ENCODE measurements at regions not wholly inside any gene's neighbourhood (a gene's known extent, or its start where the extent isn't known, plus 50 kb on each side); places are given as distances from the start of the nearest gene placed in this dataset.
A peak's percentile ranks its signal among the peaks of the same experiment; 100 is the strongest.

DNA sequence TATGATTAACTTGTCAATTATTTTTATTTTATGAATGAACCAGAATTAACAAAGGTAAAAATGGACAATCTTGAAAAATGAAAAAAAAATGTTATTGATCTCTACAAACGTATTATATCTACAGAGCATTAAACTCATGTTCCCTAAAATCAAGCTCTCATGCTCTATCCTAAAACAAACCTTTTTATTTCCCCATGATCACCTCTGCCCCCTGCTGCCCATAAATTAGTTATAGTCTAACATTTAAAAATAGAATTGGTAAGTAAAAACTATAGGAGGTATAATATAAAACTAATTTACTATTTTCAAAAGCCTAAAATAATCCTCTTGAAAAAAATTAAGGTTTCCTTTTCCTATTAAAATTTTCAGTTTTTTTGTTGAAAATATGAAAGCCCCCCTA lies 168.0 kb upstream of the POU5F2 start:
- H3K4me3 ChIP-seq: no peak overlapping the region
- no peak for DNase-seq
- no peaks in the 10 kb centered on the region for H3K27me3 ChIP-seq
- TF ChIP-seq, protein P1, sequence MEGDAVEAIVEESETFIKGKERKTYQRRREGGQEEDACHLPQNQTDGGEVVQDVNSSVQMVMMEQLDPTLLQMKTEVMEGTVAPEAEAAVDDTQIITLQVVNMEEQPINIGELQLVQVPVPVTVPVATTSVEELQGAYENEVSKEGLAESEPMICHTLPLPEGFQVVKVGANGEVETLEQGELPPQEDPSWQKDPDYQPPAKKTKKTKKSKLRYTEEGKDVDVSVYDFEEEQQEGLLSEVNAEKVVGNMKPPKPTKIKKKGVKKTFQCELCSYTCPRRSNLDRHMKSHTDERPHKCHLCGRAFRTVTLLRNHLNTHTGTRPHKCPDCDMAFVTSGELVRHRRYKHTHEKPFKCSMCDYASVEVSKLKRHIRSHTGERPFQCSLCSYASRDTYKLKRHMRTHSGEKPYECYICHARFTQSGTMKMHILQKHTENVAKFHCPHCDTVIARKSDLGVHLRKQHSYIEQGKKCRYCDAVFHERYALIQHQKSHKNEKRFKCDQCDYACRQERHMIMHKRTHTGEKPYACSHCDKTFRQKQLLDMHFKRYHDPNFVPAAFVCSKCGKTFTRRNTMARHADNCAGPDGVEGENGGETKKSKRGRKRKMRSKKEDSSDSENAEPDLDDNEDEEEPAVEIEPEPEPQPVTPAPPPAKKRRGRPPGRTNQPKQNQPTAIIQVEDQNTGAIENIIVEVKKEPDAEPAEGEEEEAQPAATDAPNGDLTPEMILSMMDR (IDR thresholded peaks at IDR 0.05): no peak
- H3K4me1 ChIP-seq: no peaks in the 10 kb centered on the region
- no peak overlapping the region for H3K27ac ChIP-seq
- H3K9me3 ChIP-seq: no peaks in the 10 kb centered on the region
- H3K36me3 ChIP-seq: no peaks in the 10 kb centered on the region
- H3K9ac ChIP-seq (ENCODE audit: low read depth in 2 of 2, low read length in 2 of 2): no peak overlapping the region
- intact Hi-C loops (cut with DNase I): no loop called here

DNA sequence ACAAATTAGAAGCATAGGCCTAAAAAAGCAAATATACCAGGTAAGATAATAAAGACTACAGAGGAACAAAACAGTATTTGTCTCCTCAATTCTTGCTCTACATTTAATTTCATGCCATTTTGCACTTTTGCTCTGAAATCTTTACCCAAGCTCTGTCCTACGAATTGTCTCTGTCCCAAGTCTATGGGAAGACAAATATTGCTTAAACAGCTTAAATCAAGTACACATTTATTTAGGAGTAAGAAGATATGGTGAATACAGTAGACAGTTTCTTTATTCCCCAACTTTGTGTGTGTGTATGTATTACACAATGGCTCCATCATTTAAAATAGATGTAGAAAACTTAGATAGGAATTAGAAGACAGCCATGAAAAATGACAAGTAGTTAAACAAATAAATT lies 163.5 kb upstream of the POU5F2 start:
- no peaks in the 10 kb centered on the region for H3K27me3 ChIP-seq
- no peak overlapping the region for H3K4me3 ChIP-seq
- no peak overlapping the region for H3K9ac ChIP-seq (ENCODE audit: low read depth in 2 of 2, low read length in 2 of 2)
- TF ChIP-seq, protein P1 (IDR thresholded peaks at IDR 0.05): no peak
- no peaks in the 10 kb centered on the region for H3K9me3 ChIP-seq
- no peak for DNase-seq
- no peak overlapping the region for H3K27ac ChIP-seq
- H3K4me1 ChIP-seq: no peaks in the 10 kb centered on the region
- intact Hi-C loops (cut with DNase I): no loop called here
- H3K36me3 ChIP-seq: no peaks in the 10 kb centered on the region

DNA sequence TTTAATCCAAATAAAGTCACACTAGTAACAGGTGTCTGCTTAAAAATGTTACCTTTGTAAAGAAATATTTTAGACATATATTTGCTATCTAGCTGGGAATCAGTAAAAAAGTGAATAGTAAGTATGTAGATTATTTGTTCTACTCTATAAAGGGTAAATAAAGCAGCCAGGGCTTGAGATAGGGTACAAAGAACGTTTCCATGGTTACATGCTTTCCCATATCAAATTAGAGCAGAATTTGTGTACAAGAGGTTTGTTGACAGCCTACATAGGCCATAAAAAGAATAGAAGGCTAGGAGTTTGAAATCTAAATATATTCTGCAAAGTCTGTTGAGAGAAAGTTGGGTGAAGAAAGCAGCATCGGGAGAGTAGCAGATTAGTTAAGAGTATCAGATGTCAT lies 160.9 kb upstream of the POU5F2 start:
- Histone ChIP-seq H3K27me3 (no peaks in the 10 kb centered on the region), H3K9ac (ENCODE audit: low read depth in 2 of 2, low read length in 2 of 2) (no peak overlapping the region), H3K36me3 (no peaks in the 10 kb centered on the region), H3K9me3 (no peaks in the 10 kb centered on the region), H3K4me1 (no peaks in the 10 kb centered on the region), H3K4me3 (no peak overlapping the region), H3K27ac (no peak overlapping the region)
- TF ChIP-seq, protein P1 (IDR thresholded peaks at IDR 0.05): no peak
- DNase-seq: no peak
- intact Hi-C loops (cut with DNase I): no loop called here

DNA sequence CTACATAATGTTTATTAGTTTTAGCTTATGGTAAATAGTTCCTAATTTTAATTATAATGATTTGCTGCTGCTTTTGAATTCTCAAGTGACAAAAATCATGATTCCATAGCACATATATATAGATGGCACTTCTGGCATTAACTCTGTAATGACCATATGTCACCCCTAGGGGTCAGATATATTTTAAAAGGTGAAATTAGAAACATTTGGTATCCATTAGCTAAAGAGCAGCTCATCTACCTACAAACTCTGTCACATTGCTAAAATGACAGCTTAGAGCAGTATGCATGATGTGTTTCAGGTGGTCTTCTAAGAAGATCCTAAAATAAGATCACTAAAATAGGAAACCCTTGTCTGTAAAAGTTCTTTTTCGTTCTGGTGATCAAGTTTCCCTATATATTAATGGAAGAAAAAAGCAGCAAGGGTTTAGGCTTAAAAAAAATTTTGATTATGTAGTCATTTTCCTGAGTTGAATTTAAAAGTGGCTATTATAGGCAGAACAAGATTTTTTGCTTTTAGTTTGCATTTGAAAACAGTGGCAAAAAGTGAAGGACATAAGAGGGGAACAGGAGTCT lies 157.7 kb upstream of the POU5F2 start:
- no peak for DNase-seq
- no peak overlapping the region for H3K27ac ChIP-seq
- no peak overlapping the region for H3K4me3 ChIP-seq
- H3K36me3 ChIP-seq: no peaks in the 10 kb centered on the region
- H3K9me3 ChIP-seq: no peaks in the 10 kb centered on the region
- no peaks in the 10 kb centered on the region for H3K4me1 ChIP-seq
- intact Hi-C loops (cut with DNase I): no loop called here
- H3K27me3 ChIP-seq: no peaks in the 10 kb centered on the region
- H3K9ac ChIP-seq (ENCODE audit: low read depth in 2 of 2, low read length in 2 of 2): no peak overlapping the region
- TF ChIP-seq, protein P1 (IDR thresholded peaks at IDR 0.05): no peak

DNA sequence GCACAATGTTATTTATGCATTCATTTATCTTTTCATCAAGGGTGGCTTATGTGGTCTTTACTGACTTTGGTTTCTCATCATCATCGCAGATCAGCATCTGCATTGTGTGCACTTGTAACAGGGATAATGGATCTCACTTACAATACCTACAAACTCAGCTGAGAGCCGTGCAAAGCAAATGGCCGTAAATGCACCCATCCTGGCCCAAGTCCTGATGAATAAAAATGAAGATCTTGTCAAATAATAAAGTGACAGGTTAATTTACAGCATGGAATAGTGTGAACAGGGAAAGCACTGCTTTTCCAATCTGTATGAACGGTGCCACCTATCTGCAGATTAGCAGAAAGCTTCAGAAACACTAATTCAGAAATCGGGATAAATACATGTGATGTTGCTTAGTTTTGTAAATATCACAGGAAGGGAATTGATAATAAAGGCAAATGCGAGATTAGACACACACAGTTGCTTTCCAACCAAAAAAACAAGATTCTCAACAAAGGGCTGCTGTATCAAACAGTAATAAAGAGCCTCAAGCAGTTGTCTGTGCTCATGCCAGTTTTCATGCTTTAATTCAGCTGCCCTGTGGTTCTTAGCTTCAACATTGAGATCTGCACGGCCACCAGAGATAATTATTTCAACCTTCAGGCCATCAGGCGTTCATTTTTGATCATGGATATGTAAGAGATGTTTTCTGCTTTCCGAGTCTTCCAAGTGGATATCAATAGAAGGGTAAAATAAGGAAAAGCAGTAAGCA lies 153.4 kb upstream of the POU5F2 start:
- Histone ChIP-seq H3K4me1 (no peaks in the 10 kb centered on the region), H3K27me3 (no peaks in the 10 kb centered on the region), H3K27ac (no peak overlapping the region), H3K4me3 (no peak overlapping the region), H3K9me3 (no peaks in the 10 kb centered on the region), H3K9ac (ENCODE audit: low read depth in 2 of 2, low read length in 2 of 2) (no peak overlapping the region), H3K36me3 (no peaks in the 10 kb centered on the region)
- DNase-seq: no peak
- intact Hi-C loops (cut with DNase I): no loop called here
- TF ChIP-seq, protein P1 (IDR thresholded peaks at IDR 0.05): peak; percentile 20

All from colonic mucosa (tissue), 4 donors.